HG03097 (cell line): ENCODE measurements at regions not wholly inside any gene's neighbourhood (a gene's known extent, or its start where the extent isn't known, plus 50 kb on each side); places are given as distances from the start of the nearest gene placed in this dataset.

Experiments used
- ATAC-seq: cut with Tn5 transposase; IDR thresholded peaks from one replicate; pipeline ENCODE4 v1.9.1; 2021; ENCODE audit not compliant: unreplicated experiment, low FRiP score

DNA sequence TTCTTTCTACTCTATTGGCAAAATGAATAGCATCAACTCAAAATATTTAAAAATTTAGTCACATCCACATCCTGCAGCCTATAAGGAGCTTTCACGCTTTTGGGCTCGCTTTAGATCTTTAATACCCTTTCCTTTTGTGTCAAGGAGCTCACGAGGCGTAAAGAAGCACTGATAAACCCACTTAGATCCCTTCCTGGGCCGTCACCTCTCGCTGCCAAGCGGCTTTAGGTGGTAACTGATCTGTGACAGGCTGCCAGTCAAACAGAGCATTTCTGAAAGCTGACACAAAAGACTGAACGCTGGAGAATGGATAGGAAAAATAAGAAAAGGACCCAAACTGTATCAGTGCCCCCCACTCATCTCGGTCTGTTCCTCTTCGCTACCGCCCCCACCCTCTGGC, 385.7 kb upstream of the MMS22L start:
- ATAC-seq = peak; percentile 45

DNA sequence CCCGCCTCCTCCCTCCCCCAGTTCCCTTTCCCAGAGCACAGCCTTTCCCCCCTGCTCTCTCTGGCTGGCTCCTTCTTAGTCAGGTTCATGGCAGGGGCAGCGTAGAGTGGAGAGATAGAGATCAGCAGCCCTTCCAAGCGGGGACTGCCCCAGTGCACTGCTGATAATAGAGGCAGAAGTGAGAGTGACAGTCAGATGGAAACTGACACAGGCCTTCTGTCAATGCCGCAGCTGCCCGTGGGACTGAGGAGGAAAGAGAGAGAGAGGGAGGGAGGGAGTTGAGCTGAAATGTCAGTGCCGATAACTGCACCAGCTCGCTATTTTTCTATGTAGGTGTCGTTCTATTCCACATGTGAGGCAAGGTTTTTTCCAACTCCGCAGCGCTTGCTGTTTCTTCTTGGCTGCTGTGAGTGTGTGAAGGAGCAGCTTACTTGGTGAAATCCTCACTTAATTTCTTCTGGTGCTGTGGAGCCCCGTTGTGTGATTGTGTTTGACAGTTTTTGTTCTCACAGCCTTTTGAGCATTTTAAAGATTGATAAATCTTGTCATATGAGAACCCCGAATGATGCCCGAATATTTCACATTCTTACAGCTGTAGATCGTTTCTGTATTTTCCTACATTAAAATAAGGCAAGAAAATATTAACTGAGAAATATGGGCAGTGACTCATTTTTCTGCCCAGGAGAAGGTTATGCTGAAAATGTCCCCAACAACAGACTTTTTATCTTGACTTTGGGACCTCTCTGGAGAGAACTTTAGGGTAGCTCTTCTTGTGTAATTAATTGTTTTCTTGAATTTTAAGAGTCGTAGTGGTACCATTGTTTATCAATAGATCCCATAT, 386.4 kb upstream of the MMS22L start:
- peak; percentile 100 for ATAC-seq

GRCh38 chr6:97674802-97675201, 391.8 kb upstream of the MMS22L start:
- no peak for ATAC-seq

DNA sequence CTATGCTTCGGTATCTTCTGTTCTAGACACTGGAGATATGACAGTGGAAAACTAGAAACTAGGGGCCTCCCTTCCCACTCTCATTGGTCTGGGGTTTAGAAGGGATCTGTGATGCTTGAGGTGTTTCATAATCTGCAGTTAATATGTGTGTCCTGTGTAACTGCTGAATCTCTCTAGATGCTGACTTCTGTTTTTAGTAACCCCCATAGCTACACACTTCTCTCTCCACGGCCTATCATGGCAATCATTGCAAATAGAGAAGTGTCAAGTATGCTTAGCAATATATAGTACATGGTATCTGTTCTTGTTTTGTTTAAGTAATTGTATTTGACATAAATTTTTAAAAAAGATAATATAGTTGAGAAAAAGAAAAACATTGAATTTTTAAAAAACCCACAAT, 394.6 kb upstream of the MMS22L start:
- ATAC-seq = no peak

DNA sequence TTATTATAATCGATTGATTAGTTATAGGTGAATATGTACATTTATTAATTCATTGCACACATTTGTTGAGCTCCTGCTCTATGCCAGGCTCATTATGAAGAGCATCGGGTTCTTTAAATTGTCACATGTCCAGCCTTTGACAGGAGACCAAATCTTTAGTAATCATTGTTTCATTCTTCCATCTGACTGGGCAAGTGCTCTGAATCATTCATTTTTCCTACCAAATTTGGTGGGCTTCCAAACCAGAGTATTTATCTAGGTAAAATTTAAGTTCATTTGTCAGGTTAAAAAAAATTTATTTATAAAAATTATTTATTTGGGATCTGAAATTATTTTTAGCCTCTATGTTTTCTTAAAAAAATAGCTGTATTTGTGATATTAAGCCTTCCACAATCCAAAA, 404.9 kb upstream of the MMS22L start:
- ATAC-seq = no peak

GRCh38 chr6:97689078-97689754, 406.2 kb upstream of the MMS22L start:
- no peak for ATAC-seq

DNA sequence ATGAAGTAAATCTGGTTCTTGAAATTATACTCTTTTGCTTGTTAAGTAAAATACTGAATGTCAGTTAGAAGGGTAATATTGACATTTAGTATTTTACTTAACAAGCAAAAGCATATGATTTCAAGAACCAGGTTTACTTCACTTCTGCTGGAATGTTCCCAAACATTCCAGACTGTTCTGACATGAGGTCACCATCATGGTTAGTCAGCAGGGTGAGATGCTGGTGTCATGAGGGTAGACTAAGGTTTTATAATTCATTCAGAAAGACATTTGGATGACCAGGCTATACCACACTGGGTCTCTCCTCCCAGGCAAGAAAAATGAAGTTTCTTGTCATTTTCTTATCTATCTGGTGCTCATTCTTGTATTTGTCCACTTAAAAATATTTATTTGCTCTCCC, 414.4 kb upstream of the MMS22L start:
- ATAC-seq = no peak

- no peak for ATAC-seq
Measured at GRCh38 chr6:97701801-97702200, 418.8 kb upstream of the MMS22L start.

DNA sequence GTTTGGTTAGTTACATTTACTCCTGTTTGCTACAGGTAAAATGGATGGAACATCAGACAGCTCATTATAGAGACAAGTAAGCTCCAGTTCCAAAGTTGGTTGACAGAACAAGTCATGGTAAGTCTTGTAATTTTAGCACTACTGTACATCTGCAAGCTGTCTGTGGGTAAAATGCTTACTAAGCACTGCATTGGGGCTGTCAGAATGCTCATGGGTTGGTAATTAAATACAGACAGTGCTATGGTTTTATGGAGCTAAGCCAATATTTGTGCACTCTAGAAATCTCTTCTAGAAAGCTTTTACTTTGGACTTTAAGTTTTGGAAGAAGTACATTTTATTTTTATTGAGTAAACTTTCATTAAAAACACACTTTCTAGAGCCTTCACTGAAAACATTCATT, 419.2 kb upstream of the MMS22L start:
- no peak for ATAC-seq

GRCh38 chr6:97703661-97704060, 420.6 kb upstream of the MMS22L start:
- ATAC-seq = no peak

- no peak for ATAC-seq
Measured at GRCh38 chr6:97705568-97705967, 422.6 kb upstream of the MMS22L start.

DNA sequence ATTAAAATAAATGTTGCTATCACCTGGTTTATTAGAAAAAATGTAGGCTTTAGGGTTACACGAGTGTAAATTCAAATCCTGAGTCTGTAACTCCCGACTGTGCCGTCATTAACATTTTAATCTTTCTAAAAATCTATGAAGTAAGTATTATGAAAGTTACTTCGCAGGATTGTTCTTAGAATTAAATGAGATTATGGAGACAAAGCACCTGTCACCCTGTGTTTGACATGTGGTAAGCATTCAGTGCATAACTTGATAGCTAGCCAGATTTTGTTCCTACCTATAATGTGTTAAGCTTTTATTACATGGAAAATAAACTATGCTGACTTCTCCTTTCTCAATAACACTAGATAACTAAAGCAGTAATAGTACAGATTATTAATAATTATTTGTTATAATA, 429.7 kb upstream of the MMS22L start:
- no peak for ATAC-seq

DNA sequence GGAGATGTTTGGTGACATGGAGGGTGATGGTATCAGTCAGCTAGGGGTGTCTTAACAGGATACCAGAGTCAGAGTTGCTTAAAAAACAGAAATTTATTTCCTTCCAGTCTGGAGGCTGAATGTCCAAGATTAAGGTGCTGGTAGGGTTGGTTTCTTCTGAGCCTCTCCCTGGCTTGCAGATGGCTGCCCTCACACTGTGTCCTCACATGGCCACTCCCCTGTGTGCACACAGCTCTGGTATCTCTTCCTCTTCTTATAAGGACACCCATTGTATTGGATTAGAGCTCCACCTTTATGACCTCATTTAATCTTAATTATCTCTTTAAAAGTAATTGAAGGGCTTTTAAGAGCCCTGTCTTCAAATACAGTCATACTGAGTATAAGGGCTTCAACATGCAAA, 431.8 kb upstream of the MMS22L start:
- no peak for ATAC-seq

DNA sequence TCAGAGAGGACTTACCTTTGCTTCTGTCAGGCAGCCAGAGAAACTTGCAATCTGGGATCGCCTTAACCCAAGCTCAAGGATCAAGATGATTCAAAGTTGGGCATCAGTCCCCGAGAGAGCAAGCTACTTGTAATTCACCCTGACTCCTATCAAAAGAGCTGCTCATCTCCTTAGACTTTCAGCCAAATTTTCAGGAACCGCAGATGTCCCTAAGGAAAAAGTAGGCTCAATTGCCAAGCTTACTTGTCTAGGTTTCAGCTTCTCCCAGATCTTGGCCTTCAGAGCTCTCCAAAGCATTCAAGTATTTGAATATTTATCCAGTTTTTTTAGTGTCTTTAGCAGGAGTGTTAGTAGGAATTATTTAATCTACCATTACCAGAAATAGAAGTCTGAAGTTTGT, 434.1 kb upstream of the MMS22L start:
- ATAC-seq = no peak

DNA sequence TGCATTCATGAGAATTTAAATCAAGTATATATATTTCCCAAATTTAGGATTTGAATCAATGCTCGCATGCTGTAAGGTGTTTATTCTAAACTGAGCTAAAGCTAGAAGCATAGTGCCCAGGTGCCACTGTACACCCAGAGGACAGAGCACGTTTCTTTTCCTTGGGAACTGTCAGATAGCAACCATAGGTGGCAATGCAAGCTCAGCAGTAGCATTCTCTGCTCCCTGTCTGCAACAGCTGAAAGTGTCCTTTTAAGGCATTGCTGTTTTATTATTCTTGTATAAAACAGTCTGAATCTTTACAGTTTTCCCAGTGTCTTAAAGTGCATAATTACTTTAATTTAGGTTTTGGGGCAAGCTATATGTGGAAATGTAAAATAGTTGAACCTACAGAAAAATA, 443.4 kb upstream of the MMS22L start:
- no peak for ATAC-seq

- ATAC-seq = no peak
Measured at GRCh38 chr6:97732045-97732444, 449.0 kb upstream of the MMS22L start.

DNA sequence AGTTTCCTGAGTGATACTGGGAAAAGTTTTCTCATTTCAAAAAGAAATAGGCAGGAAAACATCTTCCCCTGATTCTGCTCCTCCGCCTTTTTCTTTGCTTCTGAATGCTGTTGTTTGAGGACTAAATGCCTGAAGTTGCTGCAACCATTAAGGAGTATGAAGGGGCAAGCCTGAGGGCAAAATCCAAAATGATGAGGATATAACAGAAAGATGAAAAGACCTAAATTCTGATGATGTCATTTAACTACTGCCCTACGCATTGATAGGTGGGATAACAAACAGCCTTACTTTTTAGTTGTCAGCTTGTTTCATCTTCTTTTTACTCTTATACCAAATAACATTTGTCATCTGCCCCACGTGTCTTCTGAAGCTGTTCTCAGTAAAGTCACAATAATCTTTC, 474.6 kb upstream of the MMS22L start:
- no peak for ATAC-seq

- no peak for ATAC-seq
Measured at GRCh38 chr6:97765461-97765860, 482.4 kb upstream of the MMS22L start.

- ATAC-seq = no peak
Measured at GRCh38 chr6:97771372-97771771, 488.4 kb upstream of the MMS22L start.

- no peak for ATAC-seq
Measured at GRCh38 chr6:97775012-97775411, 492.0 kb upstream of the MMS22L start.

DNA sequence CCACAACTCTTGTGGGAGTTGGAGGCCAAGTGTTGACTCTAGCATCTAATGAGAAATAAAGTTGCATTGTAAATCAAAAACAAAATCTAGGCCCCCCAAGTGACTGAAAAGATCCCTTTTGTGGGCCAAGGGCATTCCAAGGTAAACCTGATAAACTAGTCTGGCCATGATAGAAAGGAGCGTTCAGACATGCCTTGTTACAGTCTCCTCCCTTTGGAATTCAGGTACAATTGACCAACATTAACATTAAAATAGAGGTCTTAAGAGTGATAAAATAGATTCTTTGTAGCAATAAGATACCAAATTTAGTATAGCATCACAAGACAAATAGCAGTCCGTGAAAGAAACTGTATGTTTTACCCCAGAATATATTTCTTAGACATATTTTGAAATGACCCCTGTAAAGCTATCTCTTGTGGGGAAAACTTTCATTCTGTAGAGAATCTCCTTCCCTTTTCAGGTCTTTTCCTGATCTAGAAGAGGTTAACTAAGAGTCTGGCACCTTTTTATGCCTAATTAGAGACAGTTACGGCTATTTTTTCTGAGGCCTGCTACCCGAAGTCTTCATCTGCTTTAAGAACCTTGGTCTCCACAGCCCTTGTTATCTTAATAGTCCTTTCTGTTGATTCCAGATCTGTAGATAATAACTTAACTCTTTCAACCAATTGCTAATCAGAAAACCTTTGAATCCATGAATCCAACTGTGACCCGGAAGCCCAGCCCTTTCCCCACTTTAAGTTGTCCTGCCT, 495.4 kb upstream of the MMS22L start:
- ATAC-seq = no peak
